ENCODE measurements at regions not wholly inside any gene's neighbourhood (a gene's known extent, or its start where the extent isn't known, plus 50 kb on each side); places are given as distances from the start of the nearest gene placed in this dataset.

DNA sequence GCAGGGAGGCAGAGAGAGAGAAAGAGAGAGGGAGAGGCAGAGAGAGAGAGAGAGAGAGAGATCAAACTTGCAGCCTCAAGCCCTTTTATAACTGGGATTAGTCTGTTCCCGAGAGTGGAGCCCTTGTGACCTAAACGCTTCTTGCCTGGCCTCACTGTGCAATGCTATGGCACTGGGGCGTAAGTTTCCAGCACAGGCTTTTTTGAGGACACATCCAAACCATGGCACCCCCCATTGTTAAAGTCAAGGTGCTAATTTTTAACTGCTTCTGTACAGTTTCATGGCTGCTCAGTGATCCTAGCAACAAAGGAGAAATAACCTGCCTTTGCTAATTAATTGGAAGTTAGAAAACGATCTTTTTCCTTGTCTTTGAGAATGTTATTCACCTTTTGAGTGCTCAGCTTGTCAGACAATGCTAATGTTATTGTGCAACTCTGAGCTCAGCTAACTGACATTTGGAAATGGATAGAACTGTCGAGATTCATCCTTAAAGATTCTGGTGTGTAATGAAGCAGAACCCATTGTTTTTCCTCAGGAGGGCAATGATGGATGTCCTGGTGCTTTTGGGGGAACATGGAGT is 268.4 kb downstream of the GLRX3 start:
- no peak for DNase-seq

DNA sequence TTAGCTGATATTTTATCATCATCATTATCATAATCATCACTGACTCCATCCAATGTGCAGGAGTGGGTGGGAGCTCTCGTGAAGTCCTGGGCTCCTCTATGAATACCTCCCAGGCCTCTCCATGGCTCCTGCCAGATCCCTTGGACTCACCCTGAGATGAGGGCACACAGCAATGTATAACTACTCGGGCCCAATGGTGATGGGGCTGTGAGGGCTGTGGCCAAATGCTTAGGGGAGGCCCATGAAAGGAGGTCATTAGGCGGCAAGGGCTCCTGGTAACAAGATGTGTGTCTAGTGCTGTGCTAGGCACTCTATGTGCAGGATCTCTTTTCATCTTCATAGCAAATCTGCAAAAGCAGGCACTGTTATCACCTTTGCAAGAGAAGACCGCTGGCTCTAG is 270.9 kb downstream of the GLRX3 start:
- no peak for DNase-seq

DNA sequence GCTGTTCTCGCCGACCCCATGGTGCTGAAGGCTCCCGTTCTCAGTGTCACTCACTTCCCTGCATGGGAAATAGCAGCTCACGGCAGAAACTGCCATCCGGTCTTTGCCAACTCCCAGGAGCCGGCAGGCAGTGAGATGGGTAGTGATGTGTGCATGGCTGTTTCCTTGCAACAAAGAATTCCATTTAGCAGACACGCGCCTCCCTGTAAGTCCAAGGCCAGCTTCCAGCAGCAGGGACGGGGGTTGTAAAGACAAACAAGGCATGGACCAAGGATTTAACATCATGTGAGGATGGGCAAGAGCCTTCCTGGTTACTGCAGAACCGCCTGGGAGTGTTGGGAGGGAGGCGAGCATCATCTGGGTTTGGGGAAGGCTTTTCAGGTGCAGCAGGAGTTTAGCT is 273.1 kb downstream of the GLRX3 start:
- no peak for DNase-seq

DNA sequence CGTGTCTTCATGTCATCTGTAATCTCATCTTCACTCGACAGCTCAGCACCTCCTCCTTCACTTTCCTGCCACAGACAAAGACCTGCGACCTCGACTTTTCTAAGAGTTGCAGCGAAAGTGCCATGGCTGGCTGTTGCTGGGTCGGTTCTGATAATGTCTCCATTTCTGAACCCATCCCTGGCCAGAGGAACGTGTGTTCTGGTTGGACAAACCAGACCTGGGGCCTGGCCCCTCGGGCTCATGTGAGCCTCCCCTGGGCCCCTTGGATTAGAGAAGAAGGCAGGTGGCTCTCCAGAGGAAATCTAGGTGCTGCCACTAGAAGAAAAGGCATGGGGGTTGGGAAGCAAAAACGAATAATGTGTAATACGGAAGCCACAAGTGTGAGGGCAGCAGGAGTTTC is 273.7 kb downstream of the GLRX3 start:
- DNase-seq: no peak

DNA sequence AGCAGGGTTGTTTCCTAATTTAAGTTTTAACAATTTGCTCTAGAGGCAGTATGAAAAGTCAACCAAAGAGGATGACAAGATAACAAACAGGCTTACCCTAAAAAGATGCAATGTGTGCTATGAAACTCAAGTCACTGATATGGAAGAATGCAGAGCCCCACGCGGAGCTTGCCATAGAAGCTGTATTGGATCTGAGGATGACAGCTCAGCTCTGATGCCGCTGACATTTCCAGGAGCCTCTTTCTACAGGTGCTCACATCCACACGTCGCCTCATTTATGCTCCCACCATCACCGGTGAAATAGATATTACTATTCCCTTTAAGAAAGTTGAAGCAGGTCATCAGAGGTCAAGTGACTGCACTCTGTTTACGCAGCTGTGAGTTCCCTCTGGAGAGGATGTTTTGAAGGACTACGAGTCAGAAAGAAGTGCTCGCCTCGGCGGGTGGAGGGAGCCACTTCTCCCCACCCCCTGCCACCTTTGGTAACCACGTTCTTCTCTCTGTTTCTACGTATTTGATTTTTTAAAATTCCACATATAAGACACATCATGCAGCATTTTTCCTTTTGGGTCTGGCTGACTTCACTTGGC is 275.4 kb downstream of the GLRX3 start:
- DNase-seq: peak; percentile 1

DNA sequence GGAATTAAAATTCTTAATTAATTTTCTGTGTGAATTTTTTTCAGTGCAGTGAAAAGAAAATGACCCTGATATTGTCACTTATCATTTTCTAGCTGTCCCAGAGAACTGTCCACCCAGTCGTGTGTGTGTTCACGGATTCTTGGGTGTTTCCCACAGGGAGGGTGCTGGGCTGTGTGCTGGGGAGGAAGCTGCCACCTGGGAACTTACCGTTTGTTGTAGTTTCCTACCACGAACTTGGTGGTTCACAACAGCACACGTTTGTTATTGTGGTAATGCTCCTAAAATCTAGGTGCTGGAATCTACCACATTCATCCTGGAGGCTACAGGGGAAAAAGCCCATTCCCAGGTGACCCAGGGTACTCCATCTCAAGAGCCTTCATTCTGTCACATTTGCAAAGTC is 276.1 kb downstream of the GLRX3 start:
- DNase-seq: no peak

DNA sequence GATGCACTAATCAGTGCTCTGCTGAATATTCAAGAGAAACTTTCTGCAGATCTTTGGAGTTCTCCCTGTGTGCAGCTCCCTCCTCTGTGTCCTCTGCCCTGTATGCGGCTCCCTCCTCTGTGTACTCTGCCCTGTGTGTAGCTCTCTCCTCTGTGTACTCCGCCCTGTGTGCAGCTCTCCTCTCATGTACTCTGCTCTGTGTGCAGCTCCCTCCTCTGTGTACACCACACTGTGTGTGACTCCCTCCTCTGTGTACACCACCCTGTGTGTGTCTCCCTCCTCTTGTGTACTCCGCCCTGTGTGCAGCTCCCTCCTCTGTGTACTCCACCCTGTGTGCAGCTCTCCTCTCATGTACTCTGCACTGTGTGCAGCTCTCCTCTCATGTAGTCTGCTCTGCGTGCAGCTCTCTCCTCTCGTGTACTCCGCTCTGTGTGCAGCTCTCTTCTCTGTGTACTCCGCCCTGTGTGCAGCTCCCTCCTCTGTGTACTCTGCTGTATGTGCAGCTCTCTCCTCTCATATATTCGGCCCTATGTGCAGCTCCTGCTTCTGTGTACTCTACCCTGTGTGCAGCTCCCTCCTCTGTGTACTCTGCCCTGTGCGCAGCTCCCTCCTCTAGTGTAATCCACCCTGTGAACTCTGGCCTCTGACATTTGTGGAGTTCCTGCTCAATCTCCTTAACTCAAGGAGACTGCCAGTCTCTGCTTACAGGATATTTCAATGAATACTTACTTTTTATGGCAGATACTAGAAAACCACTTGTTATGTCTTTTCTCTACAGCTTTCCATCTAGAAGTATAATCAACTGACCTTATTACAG is 280.4 kb downstream of the GLRX3 start:
- DNase-seq: no peak

DNA sequence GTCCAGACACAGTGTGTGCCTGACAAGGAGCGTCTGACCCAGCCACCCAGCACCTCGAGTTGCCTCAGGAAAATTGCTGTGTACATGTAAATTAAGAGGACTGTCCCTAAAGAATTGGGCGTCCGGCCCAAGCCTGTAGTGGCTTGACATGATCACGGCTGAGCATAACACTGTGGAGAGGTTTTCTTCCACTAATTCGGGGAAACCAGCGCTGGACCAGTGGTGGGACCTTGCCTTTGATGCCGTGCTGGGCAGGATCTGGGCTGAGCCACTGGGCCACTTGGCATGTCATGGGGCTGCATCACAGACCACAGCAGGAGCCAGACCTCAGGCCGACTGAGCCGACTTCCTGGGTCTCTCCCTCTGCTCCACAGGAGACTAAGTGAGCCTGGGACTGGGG is 282.5 kb downstream of the GLRX3 start:
- no peak for DNase-seq

DNA sequence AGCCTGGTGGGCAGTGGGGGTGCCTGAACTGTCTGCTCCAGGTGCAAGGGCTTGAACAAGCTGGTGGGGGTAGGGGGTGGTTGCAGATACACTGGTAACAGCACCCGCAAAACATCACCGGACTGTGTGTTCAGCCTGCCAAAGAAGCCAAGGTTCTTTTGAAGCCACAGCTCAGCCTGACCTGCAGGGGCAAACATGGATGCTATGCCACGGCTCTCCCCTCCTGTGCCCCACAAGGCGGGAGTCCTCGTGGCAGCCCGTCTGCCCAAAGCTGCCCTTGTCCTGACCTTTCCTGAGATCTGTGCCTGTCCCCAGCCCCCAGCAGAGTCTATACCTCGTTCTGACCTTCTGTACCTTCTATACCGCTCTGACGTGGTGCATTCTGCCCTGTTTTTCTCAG is 285.7 kb downstream of the GLRX3 start:
- no peak for DNase-seq

DNA sequence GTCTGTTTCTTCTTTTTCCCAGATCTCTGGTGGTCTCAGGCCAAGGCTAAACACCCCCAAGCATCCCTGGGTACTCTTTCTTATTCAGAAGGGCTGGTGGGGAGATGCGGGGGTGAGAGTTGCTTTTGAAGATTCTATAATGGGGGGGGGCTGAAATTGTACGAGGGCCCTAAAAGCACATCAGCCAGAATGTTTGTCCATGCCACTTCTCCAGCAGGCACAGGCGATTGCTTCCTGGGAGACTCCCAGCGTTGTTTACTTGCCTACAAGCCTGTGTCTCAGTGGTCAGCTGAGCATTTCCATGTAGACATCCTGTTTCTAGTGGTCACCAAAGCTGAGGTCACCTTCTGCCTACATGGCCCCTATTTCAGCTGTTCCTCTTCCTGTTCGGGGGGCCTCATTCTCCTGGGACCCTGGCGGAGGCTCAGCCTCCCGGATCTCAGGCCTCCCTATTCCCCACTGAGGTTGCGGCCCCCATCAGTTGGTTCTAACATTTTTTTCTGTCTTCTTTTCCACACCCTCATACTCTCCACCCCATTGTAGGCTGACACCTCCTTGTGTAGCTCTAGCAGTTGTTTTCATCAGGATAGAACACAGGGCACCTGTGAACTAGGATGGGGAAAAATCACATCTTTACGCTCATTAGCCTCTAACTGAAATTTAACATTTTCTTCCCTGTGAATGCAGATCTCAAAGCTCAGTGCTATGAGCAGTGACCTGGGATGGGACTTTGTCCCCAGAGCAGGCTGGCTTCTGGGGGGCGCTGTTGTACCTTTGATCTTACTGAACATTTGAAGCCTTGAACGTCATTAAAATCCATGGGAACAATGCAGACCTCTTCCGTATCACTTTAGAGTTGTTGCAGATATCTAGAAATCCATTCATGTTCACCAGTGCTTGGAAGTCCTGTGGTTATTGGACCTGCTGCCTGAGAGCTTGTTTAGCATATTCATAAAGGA is 286.5 kb downstream of the GLRX3 start:
- DNase-seq: no peak

DNA sequence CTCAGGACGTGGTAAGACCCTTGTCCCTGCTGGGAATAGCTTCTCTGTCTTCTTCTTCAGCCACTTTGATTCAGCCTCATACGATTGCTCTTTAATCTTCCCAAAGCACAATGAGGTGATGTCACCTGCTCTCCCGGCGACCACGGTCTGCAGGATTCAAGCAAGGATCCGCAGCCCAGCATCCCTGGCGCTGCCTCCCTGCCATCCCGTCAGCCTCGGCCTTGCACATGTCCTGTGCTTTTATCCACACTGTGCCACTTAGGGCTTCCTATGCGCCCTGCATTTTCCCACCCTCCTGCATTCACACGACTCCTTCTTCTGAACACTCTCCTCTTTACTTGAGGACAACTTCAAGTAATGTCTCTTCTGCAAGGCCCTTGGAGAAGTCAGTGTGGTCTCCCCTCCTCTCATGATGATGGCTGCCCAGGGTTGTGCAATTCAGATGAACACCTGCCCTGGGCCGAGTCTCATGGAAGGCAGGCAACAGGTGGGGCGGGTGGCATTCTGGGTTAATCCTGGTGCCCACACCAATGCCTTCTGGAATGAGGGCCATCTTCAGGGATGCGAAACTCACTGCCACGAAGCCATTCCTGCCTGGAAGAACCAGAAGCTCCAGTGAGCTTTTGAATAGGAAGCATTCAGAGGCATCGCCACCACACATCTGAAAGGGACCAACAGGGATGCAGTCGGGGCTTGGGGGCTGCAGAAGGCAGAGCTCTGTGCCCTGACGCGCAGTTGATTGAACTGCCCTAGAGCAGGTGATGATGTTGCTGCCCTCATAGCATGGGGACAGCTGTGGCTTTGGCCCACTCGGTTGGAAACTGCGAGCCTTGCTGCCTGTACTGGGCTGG is 287.5 kb downstream of the GLRX3 start:
- no peak for DNase-seq

DNA sequence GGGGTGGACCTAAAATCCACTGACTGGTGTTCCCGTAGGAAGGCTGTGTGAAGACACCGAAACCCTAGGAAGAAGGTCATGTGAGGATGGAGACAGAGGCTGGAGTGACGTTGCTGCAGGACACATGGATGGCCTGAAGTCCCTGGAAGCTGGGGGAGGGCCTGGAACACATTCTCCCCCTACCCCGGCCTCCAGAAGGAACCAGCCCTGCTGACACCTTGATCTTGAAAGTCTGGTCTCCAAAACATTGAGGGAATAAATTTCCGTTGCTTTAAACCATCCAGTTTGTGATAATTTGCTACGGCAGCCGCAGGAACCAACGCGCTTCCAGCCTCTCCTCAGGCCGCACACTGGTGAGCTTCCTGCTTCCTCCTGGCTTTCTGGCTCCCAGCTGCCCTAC is 288.2 kb downstream of the GLRX3 start:
- DNase-seq: no peak

DNA sequence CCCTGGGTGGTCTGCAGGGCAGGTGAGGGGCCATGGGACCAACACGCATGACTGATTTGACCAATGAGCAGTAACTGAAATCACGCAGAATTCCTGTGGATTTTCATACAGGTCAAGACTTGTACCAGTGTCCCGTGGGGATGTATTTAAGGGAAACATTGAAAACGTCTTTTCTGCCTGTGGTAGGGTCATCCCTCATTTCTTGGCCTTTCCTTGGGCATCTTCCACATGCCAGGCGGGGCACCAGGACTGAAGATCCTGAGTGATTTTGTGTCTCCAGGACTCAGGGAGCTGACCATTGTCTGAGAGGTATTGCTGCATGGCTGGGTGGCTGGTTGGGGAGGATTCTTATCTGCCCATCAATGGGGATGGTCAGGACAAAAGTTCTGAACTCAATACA is 289.0 kb downstream of the GLRX3 start:
- DNase-seq: no peak

DNA sequence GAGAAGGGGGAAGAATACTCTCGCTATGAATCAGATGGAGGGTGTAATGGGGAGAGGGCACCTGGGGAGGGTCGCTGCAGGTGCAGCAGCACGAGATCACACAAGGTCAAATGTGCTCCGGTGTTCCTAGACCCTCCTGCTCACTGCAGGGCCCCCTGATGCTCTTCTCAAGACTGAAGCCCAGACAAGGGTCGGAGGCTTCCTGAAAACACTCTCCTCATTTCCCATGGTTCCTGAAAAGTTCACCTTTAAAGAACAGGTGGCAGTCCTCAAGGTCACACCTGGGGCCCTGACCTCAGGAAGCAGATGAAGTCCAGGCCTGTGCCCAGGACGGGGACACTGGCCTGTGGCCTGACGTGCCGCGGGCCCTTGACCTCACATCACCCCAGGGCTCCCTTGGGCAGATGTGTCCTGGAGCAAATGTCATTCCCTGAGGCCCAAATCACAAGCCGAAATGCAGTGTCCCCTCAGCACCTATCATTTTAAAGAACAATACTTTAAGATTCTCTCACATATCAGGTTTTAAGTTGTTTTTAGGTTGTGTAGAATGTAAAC is 289.8 kb downstream of the GLRX3 start:
- DNase-seq: no peak

DNA sequence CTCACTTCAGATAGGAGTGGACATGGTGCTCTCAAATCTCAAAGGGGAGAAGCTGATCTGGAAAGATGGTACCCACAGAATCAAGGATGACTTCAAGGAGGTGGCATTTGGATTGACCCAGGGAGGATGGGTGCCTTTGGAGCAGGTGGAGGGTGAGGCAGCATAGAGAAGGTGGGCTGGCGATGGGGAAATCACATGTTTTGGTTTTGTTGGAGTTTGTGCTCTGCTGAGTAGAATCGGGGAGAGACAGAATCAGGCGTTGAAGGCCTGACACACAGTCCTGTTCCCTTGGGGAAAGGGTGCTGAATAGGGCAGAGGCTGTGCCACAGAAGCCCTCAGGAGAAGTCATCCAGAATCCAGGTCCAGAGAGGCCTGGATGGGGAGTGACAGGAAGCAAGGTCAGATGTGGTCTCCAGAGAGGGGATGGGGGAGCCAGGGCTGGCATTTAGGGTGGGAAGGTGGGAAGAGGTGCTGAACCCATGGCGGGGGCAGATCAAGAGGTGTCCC is 291.1 kb downstream of the GLRX3 start:
- DNase-seq: no peak

DNA sequence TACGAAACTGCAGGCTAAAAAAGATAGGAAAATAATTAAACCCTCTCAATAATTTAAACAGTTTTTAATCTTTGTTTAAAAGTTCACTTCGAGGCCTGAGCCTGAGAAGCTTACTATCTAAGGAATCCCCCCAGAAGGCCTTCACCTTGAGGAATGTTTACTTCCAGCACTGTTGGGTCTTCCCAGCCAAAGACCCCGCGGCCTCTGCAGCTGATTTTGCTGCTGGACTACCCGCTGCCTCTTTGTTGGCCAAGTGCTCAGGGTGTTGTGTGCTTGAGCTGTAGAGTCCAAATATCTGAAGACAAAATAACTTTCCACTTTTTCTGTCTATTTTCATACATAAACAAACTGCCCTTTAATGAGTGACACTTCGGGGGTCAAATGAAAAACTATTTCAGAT is 292.7 kb downstream of the GLRX3 start:
- DNase-seq: no peak

DNA sequence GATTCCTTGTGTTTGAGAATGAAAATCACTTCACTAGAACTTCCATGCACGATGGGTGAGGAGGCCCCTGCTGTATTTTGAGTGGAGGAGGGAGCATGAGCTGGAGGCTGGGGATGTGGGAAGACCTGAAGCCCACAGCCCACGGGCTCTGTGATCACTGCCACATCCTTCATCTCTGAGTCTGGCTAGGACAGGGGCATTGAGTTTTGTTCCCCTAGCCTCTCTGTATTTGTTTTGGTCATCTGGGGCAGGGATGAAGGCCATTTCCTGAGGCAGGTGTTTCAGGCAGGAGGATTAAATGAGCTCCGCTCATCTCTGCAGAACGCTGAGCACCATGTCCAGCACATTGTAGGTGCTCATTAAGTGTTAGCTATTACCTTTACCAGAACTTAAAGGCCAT is 293.6 kb downstream of the GLRX3 start:
- no peak for DNase-seq

DNA sequence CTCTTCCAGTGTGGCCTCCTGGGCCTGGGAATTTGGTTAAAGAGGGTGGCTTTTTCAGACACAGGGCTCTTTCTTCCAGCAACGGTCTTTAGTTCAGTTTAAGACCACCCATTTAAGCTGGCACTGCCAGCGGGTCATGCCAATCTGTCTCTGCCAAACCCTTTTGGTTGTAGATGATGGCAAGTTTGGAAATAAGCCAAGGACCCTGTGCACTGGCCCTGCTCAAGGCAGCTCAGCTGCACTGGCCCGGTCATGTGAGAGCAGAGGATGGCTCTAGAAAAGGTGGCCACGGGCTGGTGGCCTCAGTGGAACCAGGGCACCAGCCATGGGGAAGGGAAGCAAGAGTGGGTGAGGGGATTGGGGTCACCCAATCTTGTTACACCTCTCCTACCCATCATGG is 294.1 kb downstream of the GLRX3 start:
- DNase-seq: no peak

DNA sequence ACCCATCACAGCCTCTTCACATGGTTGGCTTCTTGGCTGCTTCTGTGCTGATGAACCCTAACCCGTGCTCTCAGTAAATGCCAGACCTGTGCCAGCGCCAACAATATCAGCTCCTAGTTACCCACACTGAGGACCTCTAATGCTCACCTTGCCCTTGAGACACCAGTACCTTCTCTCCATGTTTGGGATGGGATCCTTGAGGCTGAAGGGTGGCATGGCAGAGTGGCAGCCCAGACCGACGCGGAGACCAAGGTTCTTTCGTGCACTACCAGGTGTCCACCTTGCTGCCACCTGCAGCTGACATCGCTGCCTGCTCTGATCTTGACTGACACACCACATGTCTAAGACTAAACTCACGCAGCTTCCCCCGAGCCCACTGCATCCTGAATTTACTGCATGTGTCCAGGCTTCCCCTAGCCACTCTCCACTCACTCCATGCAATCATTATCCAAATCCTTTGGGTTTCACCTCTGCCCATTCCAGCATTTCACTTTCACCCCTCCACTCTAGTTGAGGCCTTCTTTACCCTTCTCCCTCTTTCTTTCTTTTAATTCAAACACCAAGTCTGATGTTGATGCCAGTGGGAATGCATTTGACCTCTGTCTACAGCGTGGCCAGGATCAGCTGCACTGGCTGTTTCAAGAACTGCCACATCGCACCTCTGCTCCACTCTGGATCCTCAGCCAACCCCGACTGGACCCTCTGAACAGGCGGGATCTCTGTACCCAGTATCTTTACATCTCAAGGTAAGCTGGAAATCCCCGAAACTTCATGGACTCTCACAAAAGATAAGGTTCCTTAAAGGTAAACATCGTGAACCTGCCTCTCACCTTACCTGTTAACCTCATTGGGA is 294.9 kb downstream of the GLRX3 start:
- DNase-seq: no peak

DNA sequence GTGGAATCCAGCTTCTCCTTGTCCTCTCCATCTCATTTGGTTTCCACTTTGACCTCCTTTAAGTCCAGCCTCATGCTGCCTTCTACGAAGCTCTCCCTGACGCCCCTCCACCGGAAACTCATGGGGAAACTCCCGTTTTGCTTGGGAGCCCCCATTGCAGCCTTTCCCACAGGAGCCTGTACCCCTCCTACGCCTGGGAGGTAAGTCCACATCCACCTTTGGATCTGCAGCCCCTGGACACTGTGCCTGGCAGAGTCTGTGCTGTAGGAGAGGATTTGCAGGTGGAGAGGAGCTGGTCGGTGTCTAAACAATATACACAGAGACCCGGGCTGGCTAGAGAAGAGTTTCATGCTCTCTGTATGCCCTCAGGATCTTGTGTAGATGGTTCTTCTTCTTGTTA is 296.1 kb downstream of the GLRX3 start:
- no peak for DNase-seq

DNA sequence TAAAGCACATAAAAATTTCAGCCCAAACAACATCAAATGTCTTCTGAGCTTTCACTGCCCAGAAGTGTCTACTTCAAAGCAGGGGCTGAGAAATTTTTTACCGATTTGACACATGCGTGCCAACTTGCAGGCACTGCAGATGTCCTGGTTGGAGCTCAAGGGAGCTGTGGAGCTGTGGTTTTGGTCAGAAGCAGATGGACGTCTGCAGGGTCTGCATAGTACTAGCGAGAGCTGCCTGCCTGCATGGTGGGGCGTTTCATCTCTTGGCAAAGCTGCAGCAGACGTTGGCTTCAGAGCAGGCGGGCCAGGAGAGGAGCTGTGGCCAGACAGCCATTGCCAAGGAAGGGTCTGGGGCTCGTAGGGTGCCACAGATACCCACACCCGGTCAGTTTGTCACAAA is 296.7 kb downstream of the GLRX3 start:
- no peak for DNase-seq

Data from SHP77 treated with DMSO at 0.1 percent for 48 hours (cell line).